ENCODE measurements at regions not wholly inside any gene's neighbourhood (a gene's known extent, or its start where the extent isn't known, plus 50 kb on each side); places are given as distances from the start of the nearest gene placed in this dataset.
"Not testable (repeated sequence)": the region's sequence is repeated elsewhere in the genome, so short reads cannot be mapped to it uniquely, and the experiment has no call there.

DNA sequence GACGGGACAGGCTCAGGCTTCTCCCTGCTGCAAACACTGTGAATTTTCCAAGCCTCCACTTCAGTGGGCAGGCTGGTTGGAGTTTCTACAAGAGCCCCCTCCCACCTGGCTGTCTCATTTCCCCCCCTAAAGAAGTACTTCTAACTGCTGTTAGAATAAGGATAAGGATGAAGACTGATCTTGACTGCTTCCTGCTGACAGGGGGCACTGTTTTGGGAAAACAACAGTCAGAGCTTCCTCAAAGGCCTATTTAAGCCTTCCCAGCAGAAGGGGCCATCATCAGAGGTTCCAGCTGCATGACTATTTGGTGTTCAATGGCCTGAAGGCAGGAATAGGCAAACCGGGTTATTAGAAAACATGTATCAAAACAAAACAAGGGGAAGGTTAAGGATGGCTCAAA, 1162.8 kb downstream of the DSC3 start:
- intact Hi-C loops (cut with DNase I): no loop called here
- no peak for DNase-seq (ENCODE audit: low spot score)
- ATAC-seq: no peak

DNA sequence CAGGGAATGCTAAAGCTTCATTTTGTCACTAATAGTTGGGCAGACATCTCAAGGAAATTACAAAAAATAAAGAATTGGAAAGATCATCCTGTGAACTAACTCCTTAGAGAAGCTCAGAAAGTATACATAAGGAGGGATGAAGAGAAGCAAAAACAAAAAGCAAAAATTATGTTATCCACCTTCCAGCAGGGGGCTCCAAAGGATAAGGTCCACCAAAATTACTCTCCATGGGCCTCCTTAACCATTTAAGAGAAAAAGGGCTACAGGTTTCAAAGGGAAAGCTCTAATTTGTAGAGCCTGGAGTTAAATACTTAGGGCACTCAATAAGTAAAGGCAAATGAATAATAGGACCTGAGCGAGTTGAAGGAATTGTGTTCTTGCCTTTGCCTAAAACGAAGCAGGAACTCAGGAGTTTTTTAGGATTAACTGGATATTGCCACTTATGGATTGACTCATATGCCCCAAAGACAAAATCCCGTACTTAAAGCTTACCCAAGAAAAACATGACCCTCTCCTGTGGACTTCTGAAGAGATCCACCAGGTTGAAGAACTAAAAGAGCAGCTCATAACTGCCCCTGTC, 1167.9 kb downstream of the DSC3 start:
- ATAC-seq (no peak), DNase-seq (ENCODE audit: low spot score) (no peak)
- intact Hi-C loops (cut with DNase I): no loop called here

DNA sequence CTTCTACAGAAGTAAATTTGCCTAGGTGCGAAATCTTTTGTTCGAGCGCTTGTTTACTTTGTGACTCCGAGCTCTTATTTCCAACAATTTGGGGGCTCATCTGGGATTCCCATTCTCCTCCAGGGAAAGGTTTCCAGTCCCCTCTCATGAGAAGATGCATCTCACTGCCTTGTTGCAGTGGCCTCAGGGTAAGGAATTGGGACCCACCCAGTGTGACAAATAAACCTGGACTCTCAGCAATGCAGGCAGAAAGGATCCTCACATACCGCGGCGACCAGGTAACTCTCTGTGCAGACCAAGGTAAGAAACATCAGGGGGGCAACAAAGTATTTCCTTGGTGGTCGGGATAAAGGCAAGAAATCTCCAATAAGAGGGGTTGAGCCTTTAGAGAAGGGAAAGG, 1169.3 kb downstream of the DSC3 start:
- no peak for DNase-seq (ENCODE audit: low spot score)
- no peak for ATAC-seq
- intact Hi-C loops (cut with DNase I): no loop called here

DNA sequence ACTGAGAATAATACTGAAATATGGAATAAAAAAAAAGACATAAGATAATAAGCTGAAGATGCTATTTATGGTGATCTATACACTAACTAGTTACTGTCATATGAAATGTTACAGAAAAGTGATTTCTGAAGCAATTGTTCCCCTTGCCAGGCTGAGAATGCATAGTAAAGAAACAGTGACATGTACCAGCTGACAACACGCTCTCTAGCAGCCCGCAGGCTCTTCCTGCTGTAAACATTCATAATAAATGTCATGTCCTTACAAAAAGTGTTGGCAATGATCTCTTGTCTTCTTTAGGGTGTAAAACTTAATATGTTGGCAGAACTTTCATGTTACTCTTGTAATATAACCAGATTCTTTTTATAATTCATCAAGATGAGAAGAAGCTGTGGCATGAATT, 1171.3 kb downstream of the DSC3 start:
- intact Hi-C loops (cut with DNase I): no loop called here
- ATAC-seq (no peak), DNase-seq (ENCODE audit: low spot score) (no peak)

DNA sequence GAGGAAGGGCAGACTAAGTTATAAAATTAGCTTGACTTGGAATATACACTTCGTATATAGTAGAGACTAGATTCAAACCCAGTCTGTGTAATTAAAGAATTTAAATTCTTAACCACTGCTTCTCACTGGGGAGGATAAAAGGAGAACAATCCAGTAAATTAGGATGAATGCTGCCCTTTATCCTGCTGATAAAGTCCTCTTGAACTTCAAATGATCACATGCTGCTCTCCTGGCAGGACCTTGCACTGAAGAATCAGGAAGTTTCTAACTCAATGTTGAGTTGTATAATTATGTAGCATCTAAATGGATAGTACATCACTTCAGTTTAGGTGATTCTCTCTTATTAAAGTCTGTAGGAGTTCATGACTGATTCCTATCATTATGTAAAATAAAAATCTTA, 1179.7 kb downstream of the DSC3 start:
- ATAC-seq (no peak), DNase-seq (ENCODE audit: low spot score) (no peak)
- intact Hi-C loops (cut with DNase I): no loop called here

DNA sequence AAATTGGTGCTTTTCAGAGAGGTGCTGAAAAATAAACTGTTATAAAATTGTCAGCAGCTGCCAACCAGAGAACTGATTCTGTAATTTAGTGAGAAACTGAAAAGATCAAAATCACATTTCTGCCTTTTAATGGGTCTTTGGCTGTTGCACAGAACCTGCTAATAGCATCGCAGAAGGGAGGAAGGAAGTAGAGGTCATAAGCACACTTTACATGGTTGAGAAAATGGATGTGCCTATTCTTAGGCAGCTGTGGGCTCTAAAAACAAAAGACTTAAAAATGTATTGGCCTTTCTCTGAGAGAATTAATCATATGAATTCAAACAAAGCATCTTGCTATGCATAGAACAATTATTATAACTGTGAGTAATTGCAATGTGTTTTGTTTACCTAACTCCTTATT, 1186.9 kb downstream of the DSC3 start:
- DNase-seq (ENCODE audit: low spot score) (no peak), ATAC-seq (no peak)
- intact Hi-C loops (cut with DNase I): no loop called here

DNA sequence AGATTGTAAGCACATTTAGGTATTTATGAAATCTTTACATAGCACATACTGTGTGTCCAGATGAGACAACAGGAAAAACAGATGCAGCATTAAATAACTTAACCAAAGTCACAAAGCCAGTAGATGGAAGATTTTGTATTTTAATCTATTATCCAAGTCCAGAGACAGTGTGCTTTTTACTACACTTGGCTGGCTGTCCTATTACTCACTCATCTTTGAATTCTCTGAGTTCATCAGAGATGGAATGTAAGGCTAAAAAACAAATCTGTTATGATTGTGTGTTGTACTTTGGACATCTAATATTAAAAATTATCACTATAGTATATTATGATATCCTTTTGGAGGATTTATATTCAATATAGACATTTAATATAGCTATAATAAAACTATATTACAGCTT, 1189.4 kb downstream of the DSC3 start:
- DNase-seq (ENCODE audit: low spot score): no peak
- intact Hi-C loops (cut with DNase I): no loop called here
- ATAC-seq: no peak

DNA sequence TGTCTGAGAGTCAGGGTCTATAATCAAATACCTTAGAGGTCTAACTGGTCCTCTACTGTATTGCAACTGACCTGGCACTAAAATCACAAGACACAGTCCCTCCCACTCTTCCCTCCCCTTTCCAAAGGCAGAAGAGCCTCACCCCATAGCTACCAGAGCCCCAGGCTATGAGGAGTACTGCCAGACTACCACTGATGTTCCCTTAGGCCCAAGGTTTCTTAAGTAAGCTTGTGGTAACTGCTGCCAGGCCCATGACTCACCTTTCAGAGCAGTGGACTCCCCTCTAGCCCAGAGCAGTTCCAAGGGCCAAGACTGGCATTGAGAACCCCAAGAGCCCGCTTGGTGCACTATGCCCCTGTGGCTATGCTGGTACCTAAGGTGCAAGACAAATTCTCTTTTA, 1193.4 kb downstream of the DSC3 start:
- intact Hi-C loops (cut with DNase I): no loop called here
- ATAC-seq (no peak), DNase-seq (ENCODE audit: low spot score) (no peak)

DNA sequence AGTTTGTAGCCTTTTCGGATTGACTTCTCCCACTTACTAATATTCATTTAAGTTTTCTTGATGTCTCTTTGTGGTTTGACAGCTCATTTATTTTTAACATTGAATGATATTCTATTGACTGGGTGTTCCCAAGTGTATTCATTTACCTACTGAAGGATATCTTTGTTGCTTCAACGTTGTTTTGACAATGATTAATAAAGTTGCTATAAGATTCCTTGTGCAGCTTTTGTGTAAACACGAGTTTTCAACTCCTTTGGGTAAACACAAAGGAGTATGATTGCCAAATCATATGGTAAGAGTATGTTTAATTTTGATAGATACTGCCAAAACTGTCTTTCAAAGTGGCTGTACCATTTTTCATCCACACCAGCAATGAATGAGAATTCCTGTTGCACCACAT, 1200.9 kb downstream of the DSC3 start:
- DNase-seq (ENCODE audit: low spot score): no peak
- intact Hi-C loops (cut with DNase I): no loop called here
- ATAC-seq: no peak

DNA sequence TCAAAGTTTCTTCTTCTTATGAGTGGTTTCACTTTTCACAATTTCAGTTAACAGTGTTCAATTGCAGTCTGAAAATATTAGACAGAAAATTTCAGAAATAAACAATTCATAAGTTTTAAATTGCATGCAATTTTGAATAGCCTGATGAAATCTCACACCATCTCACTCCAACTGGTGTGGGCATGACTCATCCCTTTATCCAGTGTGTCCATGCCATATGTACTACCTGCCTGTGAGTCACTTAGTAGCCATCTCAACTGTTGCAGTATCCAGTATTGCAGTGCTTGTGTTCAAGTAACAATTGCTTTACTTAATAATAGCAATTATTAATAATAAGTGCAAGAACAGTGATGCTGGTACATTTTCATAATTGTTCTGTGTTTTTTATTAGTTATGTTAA, 1202.5 kb downstream of the DSC3 start:
- DNase-seq (ENCODE audit: low spot score): no peak
- ATAC-seq: no peak
- intact Hi-C loops (cut with DNase I): no loop called here

DNA sequence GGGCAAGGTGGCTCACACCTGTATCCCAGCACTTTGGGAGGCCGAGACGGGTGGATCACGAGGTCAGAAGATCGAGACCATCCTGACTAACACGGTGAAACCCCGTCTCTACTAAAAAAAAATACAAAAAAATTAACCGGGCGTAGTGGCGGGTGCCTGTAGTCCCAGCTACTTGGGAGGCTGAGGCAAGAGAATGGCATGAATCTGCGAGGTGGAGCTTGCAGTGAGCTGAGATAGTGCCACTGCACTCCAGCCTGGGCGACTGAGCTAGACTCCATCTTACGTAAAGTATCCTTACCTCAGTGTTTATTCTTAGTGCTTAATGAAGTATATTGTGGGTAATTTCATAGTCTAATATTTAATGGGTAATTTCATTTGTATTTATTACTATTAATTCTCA, 1203.6 kb downstream of the DSC3 start:
- DNase-seq (ENCODE audit: low spot score); intact Hi-C loops (cut with DNase I); ATAC-seq: not testable (repeated sequence)

DNA sequence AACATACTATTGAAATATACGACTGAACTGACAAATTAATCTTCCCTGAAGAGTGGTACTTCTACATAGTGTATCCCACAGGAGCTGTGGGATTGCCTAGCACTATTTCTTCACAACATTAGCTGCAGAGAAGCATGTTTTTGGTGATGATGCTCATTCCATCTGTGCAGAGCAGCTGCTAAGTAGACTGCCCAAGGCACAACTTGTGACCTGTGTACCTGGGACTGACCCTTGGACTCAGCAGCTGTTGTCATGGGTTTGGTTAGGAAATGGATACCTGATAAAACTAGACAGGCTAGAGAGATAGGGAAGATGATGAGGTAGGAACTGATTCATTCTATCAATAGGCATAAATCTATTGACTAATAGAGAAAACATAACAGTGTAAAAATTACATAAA, 1204.0 kb downstream of the DSC3 start:
- intact Hi-C loops (cut with DNase I): no loop called here
- no peak for DNase-seq (ENCODE audit: low spot score)
- ATAC-seq: no peak

DNA sequence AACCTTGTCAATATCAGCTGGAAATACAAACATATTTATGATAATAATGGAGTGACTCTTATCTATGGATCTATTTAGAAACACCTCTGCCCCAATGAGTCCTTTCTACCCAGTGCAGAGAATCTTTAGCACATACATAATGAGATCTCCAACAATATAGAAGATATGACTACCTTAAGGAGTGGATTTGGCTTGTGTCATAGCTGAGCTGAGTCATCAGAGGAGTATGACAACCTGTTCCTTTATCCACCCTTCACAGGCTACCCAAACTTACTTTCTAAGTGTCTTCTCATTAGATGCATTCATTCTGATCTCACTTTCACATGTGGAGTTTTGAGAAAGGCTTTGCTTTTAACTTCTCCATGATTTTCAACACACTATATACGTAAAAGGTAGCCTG, 1218.9 kb downstream of the DSC3 start:
- DNase-seq (ENCODE audit: low spot score) (no peak), ATAC-seq (no peak)
- intact Hi-C loops (cut with DNase I): no loop called here

DNA sequence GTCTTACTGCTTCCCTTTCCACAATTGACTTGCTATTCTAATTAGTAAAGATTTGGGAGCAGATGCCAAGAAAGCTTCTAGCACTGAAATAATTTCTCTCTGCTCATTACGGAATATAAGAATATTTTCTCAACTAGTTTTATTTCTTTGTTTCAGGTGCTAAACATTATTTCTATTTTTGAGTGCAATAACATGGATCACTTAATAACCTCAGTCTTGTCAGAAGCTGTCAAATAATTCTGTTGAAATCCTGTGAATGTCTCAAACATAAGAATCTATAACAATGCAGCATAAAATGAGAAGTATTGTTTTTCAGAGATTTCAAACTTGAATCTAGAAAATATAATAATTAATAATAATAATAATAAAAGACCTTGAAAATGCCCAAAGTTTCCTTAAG, 1221.0 kb downstream of the DSC3 start:
- intact Hi-C loops (cut with DNase I): no loop called here
- no peak for DNase-seq (ENCODE audit: low spot score)
- ATAC-seq: no peak

DNA sequence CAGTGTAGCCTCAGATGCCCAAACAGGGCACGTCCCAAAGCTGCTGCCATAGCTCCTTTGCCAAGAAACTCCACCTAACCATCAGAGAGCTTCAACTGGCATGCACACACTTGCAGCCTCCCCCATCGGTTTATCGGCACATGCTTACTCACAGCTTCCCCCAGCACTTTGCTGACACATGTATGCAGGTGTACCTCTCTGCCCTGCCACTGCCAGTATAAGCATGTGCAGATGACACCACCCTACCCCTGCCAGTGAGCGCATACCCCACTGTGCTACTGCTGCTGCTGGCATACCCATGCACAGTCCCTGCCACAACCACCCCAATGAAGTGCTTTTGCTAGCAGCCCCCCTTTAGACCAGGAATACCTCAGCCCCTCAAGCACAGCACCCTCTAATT, 1231.0 kb downstream of the DSC3 start:
- intact Hi-C loops (cut with DNase I): no loop called here
- ATAC-seq (no peak), DNase-seq (ENCODE audit: low spot score) (no peak)

DNA sequence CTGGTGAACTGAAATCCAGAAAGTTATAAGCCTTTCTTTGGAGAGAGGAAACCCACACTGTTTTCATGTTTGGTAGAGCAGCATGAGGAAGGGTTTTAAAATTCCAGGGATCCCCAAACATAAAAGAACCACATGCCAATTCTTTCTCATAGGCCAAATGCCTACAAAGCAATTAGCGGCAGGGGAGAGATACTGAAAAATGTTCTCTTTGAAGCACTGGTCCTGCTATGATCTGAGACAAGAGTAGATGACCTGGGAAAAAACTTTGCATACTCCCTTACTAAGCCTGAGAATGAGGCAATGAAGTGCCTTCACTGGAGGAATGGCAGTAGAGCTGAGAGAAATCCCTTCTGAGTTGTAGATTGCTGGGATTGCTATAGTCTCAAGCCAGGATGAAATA, 1261.7 kb downstream of the DSC3 start:
- no peak for ATAC-seq
- no peak for DNase-seq (ENCODE audit: low spot score)
- intact Hi-C loops (cut with DNase I): no loop called here

DNA sequence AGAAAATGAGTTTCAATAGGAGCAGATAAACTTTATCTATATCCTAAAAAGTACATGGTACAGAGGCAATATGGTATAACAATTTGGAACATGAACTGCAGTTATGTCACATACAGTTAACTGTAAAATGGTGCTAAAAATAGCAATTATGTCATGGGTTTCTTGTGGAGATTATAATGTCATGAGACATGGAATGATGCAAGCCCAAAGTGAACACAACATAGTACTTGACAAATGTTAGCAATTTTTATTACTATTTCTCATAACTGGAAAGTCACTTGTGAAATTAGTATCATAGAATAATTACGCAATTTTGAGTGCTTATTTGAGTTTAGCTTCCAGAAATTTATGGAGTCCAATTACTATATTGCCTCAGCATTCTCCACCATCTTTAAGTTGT, 1263.4 kb downstream of the DSC3 start:
- intact Hi-C loops (cut with DNase I): no loop called here
- ATAC-seq (no peak), DNase-seq (ENCODE audit: low spot score) (no peak)

DNA sequence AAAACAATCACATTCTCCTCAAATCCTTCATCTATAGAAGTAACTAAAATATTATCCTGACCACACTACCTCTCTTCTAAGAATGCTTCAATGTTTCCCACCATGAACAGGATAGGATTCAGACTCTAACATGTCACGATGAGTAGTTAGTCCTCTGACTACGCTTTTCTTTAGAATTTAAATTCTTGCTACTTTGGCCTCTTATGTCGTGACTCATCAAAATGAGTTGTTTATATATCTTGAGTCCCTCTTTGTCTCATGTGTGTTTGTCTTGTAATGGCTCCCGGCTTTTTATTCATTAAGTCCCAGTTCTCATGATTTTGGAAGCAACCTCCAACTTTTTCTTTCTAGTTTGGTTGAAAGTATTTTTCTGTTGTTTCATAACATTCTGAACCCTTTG, 1289.2 kb downstream of the DSC3 start:
- intact Hi-C loops (cut with DNase I): no loop called here
- DNase-seq (ENCODE audit: low spot score): no peak
- no peak for ATAC-seq

DNA sequence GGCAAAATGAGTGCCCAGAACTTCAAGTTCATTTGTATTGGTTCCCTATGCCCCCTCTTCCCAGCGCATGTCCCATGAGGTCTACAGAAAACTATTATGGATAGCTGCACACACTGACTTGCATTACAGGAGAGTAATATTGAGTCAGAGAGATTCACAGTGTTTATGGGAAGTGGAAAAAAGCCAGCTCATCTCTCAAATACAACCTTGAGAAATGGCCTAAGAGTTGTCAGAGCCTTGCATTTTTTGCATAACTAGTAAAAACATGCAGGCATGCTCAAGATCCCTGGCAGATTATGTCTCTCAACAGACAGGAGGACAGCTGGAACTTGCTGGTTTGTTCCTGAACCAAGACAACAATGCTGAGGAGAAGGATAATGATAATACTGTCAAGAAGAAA, 1292.8 kb downstream of the DSC3 start:
- ATAC-seq (no peak), DNase-seq (ENCODE audit: low spot score) (no peak)
- intact Hi-C loops (cut with DNase I): no loop called here

DNA sequence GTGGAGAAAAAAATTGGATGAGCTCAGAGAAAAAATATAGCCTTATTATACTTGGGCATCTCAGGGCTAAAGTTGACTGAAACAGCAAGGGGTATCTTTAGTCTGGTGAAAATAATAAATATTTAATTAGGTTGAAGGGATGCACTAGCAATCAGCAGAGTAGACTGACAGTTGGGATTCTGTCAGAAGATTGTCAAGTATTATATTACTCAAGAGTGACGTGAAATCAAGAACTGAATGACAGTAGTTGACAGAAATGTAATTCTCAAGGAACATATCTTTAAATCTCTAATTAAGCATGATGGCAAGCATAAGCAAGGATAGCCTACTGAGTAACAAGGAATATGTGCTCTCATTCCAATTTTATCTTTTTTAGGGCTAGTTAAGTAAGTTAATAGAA, 1301.1 kb downstream of the DSC3 start:
- ATAC-seq (no peak), DNase-seq (ENCODE audit: low spot score) (no peak)
- intact Hi-C loops (cut with DNase I): no loop called here

DNA sequence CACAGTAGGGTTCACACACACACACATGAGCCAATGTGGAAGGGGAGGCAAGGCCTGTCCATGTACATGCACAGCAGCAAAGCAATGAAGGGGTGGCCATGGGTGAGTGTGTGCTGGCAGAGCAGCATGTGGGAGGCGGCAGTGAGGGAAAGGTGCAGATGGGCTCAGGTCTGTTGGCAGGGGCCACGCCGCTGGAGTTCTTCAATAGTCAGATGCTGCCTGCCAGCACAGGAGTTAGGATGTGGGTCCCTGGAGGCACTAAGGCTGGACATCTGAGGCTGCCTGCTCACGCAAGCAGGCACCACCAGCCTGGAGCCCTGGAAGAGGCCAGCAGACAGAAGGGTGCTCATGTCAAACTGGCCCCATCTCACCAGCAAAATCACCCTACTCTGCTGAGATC, 1304.9 kb downstream of the DSC3 start:
- DNase-seq (ENCODE audit: low spot score): no peak
- ATAC-seq: no peak
- intact Hi-C loops (cut with DNase I): no loop called here

DNA sequence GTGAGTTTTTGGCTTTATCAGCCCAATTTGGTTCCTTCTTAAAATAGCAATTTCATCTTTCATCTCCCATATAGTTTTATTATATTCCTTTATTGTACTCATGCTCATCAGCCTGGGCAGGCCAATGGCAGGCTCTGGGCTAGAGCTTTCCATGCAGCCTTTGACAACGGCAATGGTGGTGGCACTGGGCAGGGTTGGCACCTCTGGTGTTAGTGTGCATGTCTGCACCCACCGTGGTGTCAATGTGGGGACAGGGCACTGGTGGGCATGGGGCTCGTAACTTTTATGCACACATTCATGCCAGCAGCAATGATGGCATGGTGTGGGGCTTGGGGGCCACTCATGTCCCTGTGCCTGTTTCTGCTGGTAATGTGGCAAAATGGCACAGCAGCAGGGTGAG, 1305.4 kb downstream of the DSC3 start:
- no peak for DNase-seq (ENCODE audit: low spot score)
- no peak for ATAC-seq
- intact Hi-C loops (cut with DNase I): no loop called here

All from sciatic nerve (tissue), 2 donors.